ENCODE measurements at regions not wholly inside any gene's neighbourhood (a gene's known extent, or its start where the extent isn't known, plus 50 kb on each side); places are given as distances from the start of the nearest gene placed in this dataset.

- Histone ChIP-seq H3K9ac (ENCODE audit: low read length) (no peak overlapping the region), H3K4me1 (ENCODE audit: control insufficient read depth, insufficient read depth, low read depth, low read length) (peaks cover 3% of the 10 kb centered on the region), H3K9me3 (ENCODE audit: control insufficient read depth, low read length) (no peaks in the 10 kb centered on the region), H3K27me3 (ENCODE audit: control insufficient read depth in 1 of 2, insufficient read depth in 1 of 2, low read length in 2 of 2) (no peaks in the 10 kb centered on the region), H3K14ac (ENCODE audit: low read length in 2 of 2) (no peak overlapping the region), H4K91ac (ENCODE audit: low read length) (no peak overlapping the region), H4K8ac (ENCODE audit: low read length) (no peak overlapping the region), H3K4ac (ENCODE audit: low read depth in 1 of 2, low read length in 2 of 2) (no peak overlapping the region), H3K4me2 (ENCODE audit: low read length, poor library complexity, severe bottlenecking) (peak overlapping the region; percentile 17), H2BK120ac (ENCODE audit: low read depth, low read length) (no peak overlapping the region), H3K36me3 (ENCODE audit: control insufficient read depth in 1 of 2, insufficient read depth in 2 of 2, low read depth in 1 of 2, low read length in 2 of 2) (no peaks in the 10 kb centered on the region), H3K18ac (ENCODE audit: low read depth in 1 of 2, low read length in 2 of 2) (no peak overlapping the region), H3K23ac (ENCODE audit: low read length in 2 of 2) (no peak overlapping the region), H2AFZ (ENCODE audit: low read depth, low read length) (no peak overlapping the region), H2BK15ac (ENCODE audit: low read depth, poor library complexity, severe bottlenecking) (no peak overlapping the region), H2BK12ac (ENCODE audit: low read length in 2 of 2) (no peak overlapping the region), H2BK5ac (ENCODE audit: low read depth, low read length, poor library complexity, severe bottlenecking) (no peak overlapping the region), H3K79me1 (replicated peaks; ENCODE audit: low read length, poor library complexity, severe bottlenecking) (no peaks in the 10 kb centered on the region), H3K4me3 (ENCODE audit: insufficient read depth in 1 of 2, low read depth in 1 of 2, low read length in 2 of 2) (no peak overlapping the region), H3K27ac (ENCODE audit: low read length, poor library complexity, severe bottlenecking) (peak overlapping the region; percentile 90), H2AK5ac (ENCODE audit: low read length, severe bottlenecking) (no peak overlapping the region)
- DNase-seq, result peak; percentile 90
- no CpG with 5 or more reads among the region's 1 CpG for WGBS
Measured at GRCh38 chr12:78403136-78403535, 461.4 kb upstream of the SYT1 start.

DNA sequence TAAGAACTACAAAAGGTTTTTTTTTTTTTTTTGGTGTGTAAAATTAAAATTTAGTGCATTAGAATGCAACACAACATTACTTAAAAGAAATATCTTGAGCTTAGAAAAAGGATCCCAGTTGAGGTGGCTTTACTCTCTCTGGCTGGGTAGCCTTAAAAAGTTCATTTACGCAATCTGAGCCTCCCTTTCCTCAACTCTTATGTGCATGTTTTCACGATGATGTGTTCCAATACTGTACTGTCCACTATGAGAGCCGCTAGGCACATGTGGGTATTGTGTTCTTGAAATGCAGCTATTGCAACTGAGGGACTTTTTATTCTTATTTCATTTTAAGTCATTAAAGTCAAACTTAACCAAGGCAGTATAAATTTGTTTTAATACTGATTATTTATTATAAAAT, 460.9 kb upstream of the SYT1 start:
- Histone ChIP-seq H3K36me3 (ENCODE audit: control insufficient read depth in 1 of 2, insufficient read depth in 2 of 2, low read depth in 1 of 2, low read length in 2 of 2) (no peaks in the 10 kb centered on the region), H4K8ac (ENCODE audit: low read length) (no peak overlapping the region), H2BK15ac (ENCODE audit: low read depth, poor library complexity, severe bottlenecking) (no peak overlapping the region), H3K18ac (ENCODE audit: low read depth in 1 of 2, low read length in 2 of 2) (no peak overlapping the region), H3K4me3 (ENCODE audit: insufficient read depth in 1 of 2, low read depth in 1 of 2, low read length in 2 of 2) (no peak overlapping the region), H3K23ac (ENCODE audit: low read length in 2 of 2) (no peak overlapping the region), H3K27me3 (ENCODE audit: control insufficient read depth in 1 of 2, insufficient read depth in 1 of 2, low read length in 2 of 2) (no peaks in the 10 kb centered on the region), H3K4me2 (ENCODE audit: low read length, poor library complexity, severe bottlenecking) (no peak overlapping the region), H4K91ac (ENCODE audit: low read length) (no peak overlapping the region), H2BK120ac (ENCODE audit: low read depth, low read length) (no peak overlapping the region), H3K9ac (ENCODE audit: low read length) (no peak overlapping the region), H2BK12ac (ENCODE audit: low read length in 2 of 2) (no peak overlapping the region), H3K9me3 (ENCODE audit: control insufficient read depth, low read length) (no peaks in the 10 kb centered on the region), H2AK5ac (ENCODE audit: low read length, severe bottlenecking) (no peak overlapping the region), H3K4me1 (ENCODE audit: control insufficient read depth, insufficient read depth, low read depth, low read length) (peaks cover 3% of the 10 kb centered on the region), H3K27ac (ENCODE audit: low read length, poor library complexity, severe bottlenecking) (peak overlapping the region; percentile 90), H2BK5ac (ENCODE audit: low read depth, low read length, poor library complexity, severe bottlenecking) (no peak overlapping the region), H2AFZ (ENCODE audit: low read depth, low read length) (no peak overlapping the region), H3K79me1 (replicated peaks; ENCODE audit: low read length, poor library complexity, severe bottlenecking) (no peaks in the 10 kb centered on the region), H3K4ac (ENCODE audit: low read depth in 1 of 2, low read length in 2 of 2) (no peak overlapping the region), H3K14ac (ENCODE audit: low read length in 2 of 2) (no peak overlapping the region)
- peak; percentile 86 for DNase-seq
- WGBS, result 17% methylated on average over 1 of the region's 3 CpGs

DNA sequence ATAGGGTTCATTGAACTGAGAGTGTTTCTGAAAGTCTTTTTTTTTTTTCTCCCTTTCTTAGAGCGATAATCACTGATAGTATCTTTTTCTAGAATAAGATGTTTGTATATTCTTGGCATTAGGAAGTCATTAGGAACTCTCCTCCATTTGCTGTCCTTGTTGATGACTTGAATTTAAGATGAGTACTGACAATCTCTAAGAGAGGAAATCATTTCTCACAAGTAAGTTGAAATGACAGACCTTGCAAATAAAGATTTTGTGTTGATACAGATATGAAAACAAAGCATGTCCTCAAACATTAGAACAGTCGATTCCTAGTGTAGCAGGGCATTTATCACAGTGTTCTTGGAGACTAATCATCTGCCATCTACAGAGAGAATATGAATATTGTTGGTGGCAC, 458.4 kb upstream of the SYT1 start:
- no peak overlapping the region for H3K18ac ChIP-seq (ENCODE audit: low read depth in 1 of 2, low read length in 2 of 2)
- no peak overlapping the region for H3K23ac ChIP-seq (ENCODE audit: low read length in 2 of 2)
- no peak overlapping the region for H2AK5ac ChIP-seq (ENCODE audit: low read length, severe bottlenecking)
- no peaks in the 10 kb centered on the region for H3K36me3 ChIP-seq (ENCODE audit: control insufficient read depth in 1 of 2, insufficient read depth in 2 of 2, low read depth in 1 of 2, low read length in 2 of 2)
- no peaks in the 10 kb centered on the region for H3K9me3 ChIP-seq (ENCODE audit: control insufficient read depth, low read length)
- H3K27ac ChIP-seq (ENCODE audit: low read length, poor library complexity, severe bottlenecking), result no peak overlapping the region
- H2BK120ac ChIP-seq (ENCODE audit: low read depth, low read length), result no peak overlapping the region
- H3K27me3 ChIP-seq (ENCODE audit: control insufficient read depth in 1 of 2, insufficient read depth in 1 of 2, low read length in 2 of 2), result no peaks in the 10 kb centered on the region
- no peak overlapping the region for H3K4me2 ChIP-seq (ENCODE audit: low read length, poor library complexity, severe bottlenecking)
- H3K4me1 ChIP-seq (ENCODE audit: control insufficient read depth, insufficient read depth, low read depth, low read length), result peaks cover 3% of the 10 kb centered on the region
- no peak overlapping the region for H2BK12ac ChIP-seq (ENCODE audit: low read length in 2 of 2)
- no peak overlapping the region for H2BK5ac ChIP-seq (ENCODE audit: low read depth, low read length, poor library complexity, severe bottlenecking)
- H4K91ac ChIP-seq (ENCODE audit: low read length), result no peak overlapping the region
- no peak overlapping the region for H2AFZ ChIP-seq (ENCODE audit: low read depth, low read length)
- WGBS, result no CpG with 5 or more reads among the region's 2 CpGs
- no peak for DNase-seq
- H3K4ac ChIP-seq (ENCODE audit: low read depth in 1 of 2, low read length in 2 of 2), result no peak overlapping the region
- no peak overlapping the region for H3K9ac ChIP-seq (ENCODE audit: low read length)
- no peak overlapping the region for H4K8ac ChIP-seq (ENCODE audit: low read length)
- no peak overlapping the region for H3K4me3 ChIP-seq (ENCODE audit: insufficient read depth in 1 of 2, low read depth in 1 of 2, low read length in 2 of 2)
- H3K79me1 ChIP-seq (replicated peaks; ENCODE audit: low read length, poor library complexity, severe bottlenecking), result no peaks in the 10 kb centered on the region
- no peak overlapping the region for H2BK15ac ChIP-seq (ENCODE audit: low read depth, poor library complexity, severe bottlenecking)
- no peak overlapping the region for H3K14ac ChIP-seq (ENCODE audit: low read length in 2 of 2)

- Histone ChIP-seq H3K14ac (ENCODE audit: low read length in 2 of 2) (no peak overlapping the region), H3K79me1 (replicated peaks; ENCODE audit: low read length, poor library complexity, severe bottlenecking) (no peaks in the 10 kb centered on the region), H3K4me3 (ENCODE audit: insufficient read depth in 1 of 2, low read depth in 1 of 2, low read length in 2 of 2) (peak overlapping the region in 1 of 2 experiments; percentile 54), H3K27ac (ENCODE audit: low read length, poor library complexity, severe bottlenecking) (peak overlapping the region; percentile 35), H3K4me2 (ENCODE audit: low read length, poor library complexity, severe bottlenecking) (no peak overlapping the region), H3K36me3 (ENCODE audit: control insufficient read depth in 1 of 2, insufficient read depth in 2 of 2, low read depth in 1 of 2, low read length in 2 of 2) (no peaks in the 10 kb centered on the region), H2BK12ac (ENCODE audit: low read length in 2 of 2) (no peak overlapping the region), H3K4me1 (ENCODE audit: control insufficient read depth, insufficient read depth, low read depth, low read length) (peaks cover 2% of the 10 kb centered on the region), H3K9me3 (ENCODE audit: control insufficient read depth, low read length) (no peaks in the 10 kb centered on the region), H3K27me3 (ENCODE audit: control insufficient read depth in 1 of 2, insufficient read depth in 1 of 2, low read length in 2 of 2) (no peaks in the 10 kb centered on the region), H3K18ac (ENCODE audit: low read depth in 1 of 2, low read length in 2 of 2) (no peak overlapping the region), H3K9ac (ENCODE audit: low read length) (peak overlapping the region; percentile 50), H4K8ac (ENCODE audit: low read length) (no peak overlapping the region), H4K91ac (ENCODE audit: low read length) (no peak overlapping the region), H2BK5ac (ENCODE audit: low read depth, low read length, poor library complexity, severe bottlenecking) (no peak overlapping the region), H2AFZ (ENCODE audit: low read depth, low read length) (no peak overlapping the region), H3K23ac (ENCODE audit: low read length in 2 of 2) (no peak overlapping the region), H2BK15ac (ENCODE audit: low read depth, poor library complexity, severe bottlenecking) (no peak overlapping the region), H3K4ac (ENCODE audit: low read depth in 1 of 2, low read length in 2 of 2) (no peak overlapping the region), H2BK120ac (ENCODE audit: low read depth, low read length) (no peak overlapping the region), H2AK5ac (ENCODE audit: low read length, severe bottlenecking) (no peak overlapping the region)
- no CpG with 5 or more reads among the region's 2 CpGs for WGBS
- DNase-seq, result peak; percentile 64
Measured at GRCh38 chr12:78406828-78407227, 457.7 kb upstream of the SYT1 start.

All from mesenchymal stem cell (in vitro differentiated cells and primary cell).